T-helper 1 cell treated with Interleukin-12 subunit alpha and Interleukin-12 subunit beta and Interleukin-4 antibody, amounts not matched to agents 30 ng/mL and 1 ng/mL, for 36 hours (primary cell): ENCODE measurements at regions not wholly inside any gene's neighbourhood (a gene's known extent, or its start where the extent isn't known, plus 50 kb on each side); places are given as distances from the start of the nearest gene placed in this dataset.

Experiments used
- intact Hi-C: fragments of 100-400 bp; cut with micrococcal nuclease; formaldehyde crosslinking; loops from one replicate; pipeline ENCODE4 v1.15.1; 2024

DNA sequence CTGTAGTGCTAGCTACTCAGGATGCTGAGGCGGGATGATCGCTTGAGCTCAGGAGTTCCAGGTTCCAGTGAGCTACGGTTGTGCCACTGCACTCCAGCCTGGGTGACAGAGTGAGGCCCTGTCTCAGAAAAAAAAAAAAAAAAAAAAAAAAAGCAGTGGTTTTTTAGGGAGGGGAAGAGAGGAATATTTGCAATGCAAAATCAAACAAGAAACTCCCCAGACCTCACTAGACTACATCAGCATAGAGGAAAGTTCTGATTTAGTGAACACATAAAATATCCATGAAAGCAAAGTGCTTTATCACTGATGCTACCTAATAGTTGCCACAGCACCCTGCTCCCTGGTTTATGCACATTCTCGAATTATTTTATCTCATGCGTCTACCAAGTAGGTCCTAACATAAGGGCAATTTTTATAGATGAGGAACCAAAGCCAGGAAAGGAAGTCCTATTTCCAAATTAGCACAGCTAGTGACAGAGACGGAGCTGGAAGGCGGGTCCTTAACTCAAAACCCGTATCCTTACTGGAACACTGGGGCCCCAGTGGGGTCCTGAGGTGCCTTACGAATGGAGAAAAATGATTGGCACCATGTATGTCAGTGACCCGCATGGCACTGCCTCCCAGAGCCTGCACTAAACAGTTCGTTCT lies 50.7 kb upstream of the GPR157 start:
- intact Hi-C loops = loop anchor here (5.0 kb wide), 1 partner anchor 37 kb away; no protein-coding TSS in a partner anchor

DNA sequence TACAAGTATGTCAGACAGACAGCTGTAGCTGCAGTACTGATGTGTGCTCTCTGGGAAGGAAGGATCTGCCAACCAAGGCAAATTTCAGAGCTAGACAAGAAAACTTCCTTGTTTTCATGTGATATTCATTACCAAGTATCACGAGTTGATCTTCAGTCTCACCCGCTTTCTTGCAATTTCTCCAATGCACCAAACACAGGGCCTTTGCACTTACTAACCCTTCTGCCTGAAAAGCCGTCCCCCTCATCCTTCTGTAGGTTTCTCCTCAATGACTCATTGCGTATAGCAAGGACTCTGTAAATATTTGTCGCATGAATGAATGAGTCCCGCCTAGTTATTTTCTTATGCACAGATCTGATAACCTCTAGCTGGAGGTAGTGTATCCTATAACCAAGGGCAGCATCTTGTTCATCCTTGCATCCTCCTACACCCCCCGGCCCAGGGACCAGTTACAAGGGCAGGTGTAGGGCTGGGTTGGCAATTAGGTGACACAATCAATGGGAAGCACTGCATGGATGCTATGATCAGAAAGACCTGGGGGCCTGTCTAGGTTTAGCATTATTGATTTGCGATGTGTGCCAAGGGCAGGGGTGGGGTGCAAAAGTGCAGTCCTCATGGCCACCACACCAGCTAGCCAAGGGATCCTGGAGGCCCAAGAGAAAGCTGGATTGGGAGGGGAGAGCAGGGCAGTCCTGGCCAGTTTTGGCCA lies 51.4 kb upstream of the GPR157 start:
- intact Hi-C loops = loop anchor here (5.0 kb wide), 1 partner anchor 38 kb away; no protein-coding TSS in a partner anchor

DNA sequence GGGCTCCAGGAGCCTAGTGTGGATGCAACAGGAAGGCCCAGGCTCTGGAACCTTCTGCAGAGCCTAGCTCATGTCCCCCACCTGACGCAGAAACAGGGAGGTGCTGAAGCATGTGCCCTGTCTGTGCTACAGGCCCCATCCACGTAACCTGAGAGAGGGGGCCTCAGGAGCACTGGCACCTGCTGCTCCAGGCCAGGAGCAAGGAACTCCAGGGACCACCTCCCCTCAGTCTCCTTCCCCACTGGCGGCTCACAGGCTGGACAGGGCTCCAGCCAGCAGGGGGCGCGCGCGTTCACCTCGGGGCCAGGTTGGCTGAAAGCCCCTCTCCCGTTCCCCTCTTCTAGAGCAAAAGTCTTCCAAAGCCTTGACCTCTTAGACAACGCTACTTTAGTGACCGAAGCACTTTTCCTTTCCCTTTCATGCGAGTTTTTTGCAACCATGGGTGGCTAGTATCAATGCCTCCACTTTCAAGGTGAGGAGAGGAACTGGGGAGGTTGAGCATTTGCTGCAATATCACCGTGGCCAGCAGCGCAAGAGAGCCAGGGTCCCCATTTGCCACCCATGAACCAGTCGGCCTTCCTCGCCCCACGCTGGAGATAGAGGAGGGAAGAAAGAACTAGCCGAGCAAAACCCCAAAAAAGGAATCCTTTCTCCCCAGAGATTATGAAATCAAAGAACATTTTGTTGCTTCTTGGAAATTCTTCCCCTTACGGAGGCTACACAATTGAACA lies 52.4 kb upstream of the GPR157 start:
- intact Hi-C loops = loop anchor here (1.0 to 5.0 kb wide), 4 partner anchors 15 to 310 kb away; no protein-coding TSS in a partner anchor

DNA sequence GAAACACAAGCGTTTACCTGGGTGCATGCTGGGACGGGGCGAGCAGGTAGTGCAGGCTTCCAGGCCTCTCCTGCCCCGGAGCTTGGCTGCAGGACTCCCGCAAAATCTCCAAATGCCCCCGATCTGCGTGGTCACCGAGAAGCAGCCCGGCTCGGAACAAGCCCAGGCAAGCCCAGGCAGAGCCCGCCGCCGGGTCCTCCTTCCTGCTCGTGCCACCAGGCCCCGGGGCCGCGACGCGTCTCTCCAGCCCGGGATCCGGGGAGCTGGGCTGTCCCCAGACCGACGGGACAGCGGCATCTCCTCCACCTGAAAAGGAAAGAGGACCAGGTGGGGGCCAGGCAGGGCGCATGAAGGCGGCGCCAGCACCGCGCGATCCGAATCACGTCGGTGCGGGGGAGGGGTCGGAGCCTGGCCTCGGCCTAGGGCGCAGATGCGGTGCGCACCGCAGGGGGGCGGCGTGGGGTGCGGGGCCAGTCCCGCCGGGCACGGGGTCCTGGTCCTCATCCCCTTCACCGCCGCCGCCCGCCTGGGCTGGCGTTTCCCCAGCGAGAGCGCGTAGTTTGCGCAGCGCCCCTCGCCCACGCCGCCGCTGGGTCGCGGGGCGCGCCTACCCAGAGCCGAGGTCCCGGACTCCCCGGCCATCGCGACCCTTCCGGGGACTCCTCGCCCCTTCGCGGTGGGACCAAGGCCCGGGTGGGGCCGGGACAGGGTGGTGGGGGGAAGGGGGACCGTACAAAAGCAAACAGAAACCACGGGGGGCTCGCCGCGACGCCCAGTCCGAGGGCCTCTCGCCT lies 52.4 kb upstream of the H6PD start:
- intact Hi-C loops = loop anchor here (1.0 to 5.0 kb wide), 4 partner anchors 14 to 309 kb away; no protein-coding TSS in a partner anchor

DNA sequence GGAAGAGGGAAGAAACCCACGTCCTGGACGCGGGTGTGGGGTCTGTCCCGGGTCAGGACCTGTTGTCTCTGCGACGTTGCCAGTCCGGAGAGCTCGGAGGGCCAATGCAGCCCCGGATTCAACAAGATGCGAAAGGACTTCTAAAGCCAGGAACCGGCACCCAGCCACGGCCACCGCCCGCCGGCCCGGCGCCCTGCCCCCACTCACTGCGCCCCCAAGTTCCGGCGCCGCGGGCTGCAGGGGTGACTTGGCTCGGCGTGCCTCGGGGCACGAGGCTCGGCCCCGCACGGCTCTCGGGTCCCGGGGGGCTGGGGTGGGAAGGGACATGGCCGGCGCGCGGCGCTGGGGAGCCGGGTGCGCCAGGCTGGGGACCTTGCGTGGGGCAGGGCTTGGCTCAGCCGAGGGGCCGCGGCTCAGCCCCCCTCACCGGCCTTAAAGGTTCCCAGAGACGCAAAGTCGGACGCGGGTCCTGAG lies 51.8 kb upstream of the H6PD start:
- intact Hi-C loops = loop anchor here (5.0 kb wide), 1 partner anchor 41 kb away; no protein-coding TSS in a partner anchor

DNA sequence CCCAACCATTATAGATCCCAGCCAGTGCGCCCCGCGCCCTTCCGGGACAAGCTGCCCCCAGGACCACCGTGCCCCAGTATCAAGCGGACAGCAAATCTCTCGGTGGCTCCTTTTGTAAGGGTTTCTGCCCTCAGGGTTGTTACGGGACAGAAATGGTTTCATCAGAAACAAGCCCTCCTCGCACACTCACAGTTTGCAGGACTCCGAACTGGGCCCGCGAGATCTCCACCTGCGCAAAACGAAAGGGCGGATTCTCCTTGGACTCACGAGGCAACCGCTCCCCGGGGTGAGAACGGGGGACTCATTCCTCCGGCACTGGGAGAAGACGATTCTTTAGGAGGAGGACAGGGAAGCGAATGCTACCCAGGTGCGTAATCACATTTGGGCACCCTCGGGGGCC lies 51.1 kb upstream of the H6PD start:
- intact Hi-C loops = loop anchor here (5.0 kb wide), 1 partner anchor 41 kb away; no protein-coding TSS in a partner anchor

DNA sequence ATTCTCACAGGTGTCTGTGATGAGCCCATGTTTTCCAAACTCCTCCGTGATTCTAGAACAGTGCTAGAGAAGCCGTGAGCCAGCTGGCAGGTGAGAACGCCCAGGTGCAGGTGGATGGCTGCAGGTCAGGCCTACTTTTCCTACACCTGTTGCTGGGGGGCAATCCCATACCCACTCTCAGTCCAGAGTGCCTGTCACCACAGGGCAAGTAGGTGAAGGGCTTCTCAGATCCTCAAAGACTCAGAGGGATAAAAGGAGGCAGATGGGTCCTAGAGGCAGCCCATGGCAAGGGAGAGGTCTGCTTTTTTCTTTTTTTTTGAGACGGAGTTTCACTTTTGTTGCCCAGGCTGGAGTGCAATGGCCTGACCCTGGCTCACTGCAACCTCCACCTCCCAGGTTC lies 50.7 kb upstream of the H6PD start:
- intact Hi-C loops = loop anchor here (5.0 kb wide), 1 partner anchor 42 kb away; no protein-coding TSS in a partner anchor

DNA sequence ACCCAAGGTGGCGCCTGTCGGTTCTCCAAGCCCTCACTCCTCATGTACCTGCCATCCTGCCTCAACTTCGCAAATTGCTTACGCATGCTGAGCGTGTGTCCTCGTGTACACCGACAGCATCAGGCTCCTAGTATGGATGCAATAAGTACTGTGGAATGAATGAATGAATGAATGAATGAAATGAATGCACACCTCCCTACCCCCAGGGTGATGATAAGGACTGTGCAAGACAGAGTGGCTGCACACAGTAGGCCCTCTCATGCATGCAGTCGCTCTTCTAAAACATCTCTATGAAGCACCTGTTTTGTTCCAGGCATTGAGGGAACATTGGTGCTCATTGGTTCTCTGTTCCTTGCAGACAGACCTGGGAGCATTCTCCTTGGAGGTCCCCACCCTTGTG lies 49.8 kb upstream of the H6PD start:
- intact Hi-C loops = loop anchor here (5.0 kb wide), 1 partner anchor 42 kb away; no protein-coding TSS in a partner anchor
